Peyer's patch (tissue), 4 donors: ENCODE measurements at regions not wholly inside any gene's neighbourhood (a gene's known extent, or its start where the extent isn't known, plus 50 kb on each side); places are given as distances from the start of the nearest gene placed in this dataset.
"Not testable (repeated sequence)": the region's sequence is repeated elsewhere in the genome, so short reads cannot be mapped to it uniquely, and the experiment has no call there.

Experiments used
- DNase-seq, 3 donors: peaks; one replicate each; pipeline ENCODE4 v3.0.0-alpha.2; 2017 to 2019
- H3K27ac ChIP-seq, 4 donors: fragments of 200-600 bp; sonication (generic); one replicate each; pipeline ENCODE4 v1.5.1; 2016 to 2019
- H3K27me3 ChIP-seq, 2 donors: fragments of 200-600 bp; sonication (generic); one replicate each; pipeline ENCODE4 v1.5.1; 2019
- H3K36me3 ChIP-seq, 3 donors: fragments of 200-600 bp; sonication (generic); one replicate each; pipeline ENCODE4 v1.5.1; 2016 to 2019
- H3K4me1 ChIP-seq, 4 donors: fragments of 200-600 bp; sonication (generic); one replicate each; pipeline ENCODE4 v1.5.1; 2016 to 2019
- H3K4me3 ChIP-seq, 4 donors: fragments of 200-600 bp; sonication (generic); 1 replicate in 3 of 4; 2 replicates in 1 of 4; pipeline ENCODE4 v1.5.1; 2016 to 2019; ENCODE audit warnings: mild to moderate bottlenecking in 1 of 4
- H3K9me3 ChIP-seq, 4 donors: fragments of 200-600 bp; sonication (generic); one replicate each; pipeline ENCODE4 v1.5.1; 2016 to 2019; ENCODE audit warnings: mild to moderate bottlenecking in 1 of 4
- CTCF ChIP-seq, 6 experiments: fragments of 450-650 bp in 4 of 6; fragments of 200-600 bp in 2 of 6; sonication (generic) in 1 of 6; IDR thresholded peaks; one replicate each; pipeline ENCODE4 v1.5.1; 2017 to 2019; ENCODE audit warnings: antibody characterized with exemption in 6 of 6, mild to moderate bottlenecking in 3 of 6, moderate library complexity in 1 of 6
- POLR2A ChIP-seq, 2 donors: fragments of 450-650 bp; IDR thresholded peaks; one replicate each; pipeline ENCODE4 v1.5.1; 2017; ENCODE audit warnings: antibody characterized with exemption in 2 of 2, mild to moderate bottlenecking in 2 of 2, moderate library complexity in 2 of 2

- Histone ChIP-seq H3K4me3 (no peak overlapping the region), H3K4me1 (no peaks in the 10 kb centered on the region)
- TF ChIP-seq POLR2A (IDR thresholded peaks at IDR 0.05): no peak
- no peak for TF ChIP-seq CTCF (IDR thresholded peaks at IDR 0.05)
Measured at GRCh38 chr1:157429601-157430240, 122.6 kb downstream of the FCRL5 start.

GRCh38 chr1:157423764-157424163, 128.6 kb downstream of the FCRL5 start:
- not testable (repeated sequence) for H3K4me3 ChIP-seq, H3K4me1 ChIP-seq, DNase-seq, H3K9me3 ChIP-seq, H3K27ac ChIP-seq, H3K27me3 ChIP-seq, H3K36me3 ChIP-seq

More at GRCh38 chr1:157429601-157430240, 122.6 kb downstream of the FCRL5 start:
- Histone ChIP-seq H3K27me3 (no peaks in the 10 kb centered on the region), H3K36me3 (no peaks in the 10 kb centered on the region), H3K9me3 (no peaks in the 10 kb centered on the region), H3K27ac (no peak overlapping the region)
- DNase-seq: no peak

- H3K4me3 ChIP-seq: no peak overlapping the region
- no peaks in the 10 kb centered on the region for H3K4me1 ChIP-seq
- TF ChIP-seq POLR2A (IDR thresholded peaks at IDR 0.05) (no peak), CTCF (IDR thresholded peaks at IDR 0.05) (no peak)
- no peak for DNase-seq
- H3K9me3 ChIP-seq: no peaks in the 10 kb centered on the region
- H3K27ac ChIP-seq: no peak overlapping the region
- H3K36me3 ChIP-seq: no peaks in the 10 kb centered on the region
- no peaks in the 10 kb centered on the region for H3K27me3 ChIP-seq
Measured at GRCh38 chr1:157419845-157420542, 132.3 kb downstream of the FCRL5 start.

- no peak for DNase-seq
- no peak overlapping the region for H3K4me3 ChIP-seq
- H3K4me1 ChIP-seq: no peaks in the 10 kb centered on the region
- TF ChIP-seq CTCF (IDR thresholded peaks at IDR 0.05) (no peak), POLR2A (IDR thresholded peaks at IDR 0.05) (no peak)
- no peaks in the 10 kb centered on the region for H3K27me3 ChIP-seq
- no peaks in the 10 kb centered on the region for H3K9me3 ChIP-seq
- H3K36me3 ChIP-seq: no peaks in the 10 kb centered on the region
- H3K27ac ChIP-seq: no peak overlapping the region
Measured at GRCh38 chr1:157418659-157419058, 133.7 kb downstream of the FCRL5 start.

GRCh38 chr1:157418231-157418630, 134.1 kb downstream of the FCRL5 start:
- no peak overlapping the region for H3K4me3 ChIP-seq
- no peaks in the 10 kb centered on the region for H3K9me3 ChIP-seq
- H3K4me1 ChIP-seq: no peaks in the 10 kb centered on the region
- H3K27ac ChIP-seq: no peak overlapping the region
- H3K27me3 ChIP-seq: no peaks in the 10 kb centered on the region
- DNase-seq: no peak
- H3K36me3 ChIP-seq: no peaks in the 10 kb centered on the region
- TF ChIP-seq POLR2A (IDR thresholded peaks at IDR 0.05): no peak
- TF ChIP-seq CTCF (IDR thresholded peaks at IDR 0.05): no peak

- H3K27me3 ChIP-seq: no peaks in the 10 kb centered on the region
- DNase-seq: no peak
Measured at GRCh38 chr1:157415661-157416060, 136.7 kb downstream of the FCRL5 start.

More at GRCh38 chr1:157415661-157416060, 136.7 kb downstream of the FCRL5 start:
- H3K36me3 ChIP-seq: no peaks in the 10 kb centered on the region
- no peaks in the 10 kb centered on the region for H3K9me3 ChIP-seq
- H3K4me3 ChIP-seq: no peak overlapping the region
- no peak overlapping the region for H3K27ac ChIP-seq
- TF ChIP-seq CTCF (IDR thresholded peaks at IDR 0.05) (no peak), POLR2A (IDR thresholded peaks at IDR 0.05) (no peak)
- H3K4me1 ChIP-seq: no peaks in the 10 kb centered on the region
